Keratinocyte (primary cell): ENCODE measurements at regions not wholly inside any gene's neighbourhood (a gene's known extent, or its start where the extent isn't known, plus 50 kb on each side); places are given as distances from the start of the nearest gene placed in this dataset.

Experiments used
- DNase-seq: peaks from one replicate; pipeline ENCODE4 v3.0.0-alpha.2; 2011; ENCODE audit warnings: low read depth, missing footprints, low spot score
- FAIRE-seq: peaks from 2 replicates; lab custom pipeline; 2011; peaks lifted over from hg19 to GRCh38; lab: Jason Lieb, UNC
- H2AFZ ChIP-seq: 2 replicates; pipeline ENCODE4 v1.6.0; 2012; ENCODE audit warnings: low read length, control low read depth, inconsistent platforms; ENCODE audit not compliant: control insufficient read depth
- H3K27ac ChIP-seq: 2 replicates; pipeline ENCODE4 v1.5.1; 2011; ENCODE audit warnings: low read length; ENCODE audit not compliant: control insufficient read depth, insufficient read depth
- H3K27me3 ChIP-seq: 3 replicates; pipeline ENCODE4 v1.6.0; 2011; ENCODE audit warnings: low read length; ENCODE audit not compliant: control insufficient read depth, insufficient read depth; ENCODE audit errors: extremely low read depth
- H3K36me3 ChIP-seq, 2 experiments: 2 replicates in 1 of 2; 3 replicates in 1 of 2; pipeline ENCODE4 v1.5.1; 2011; ENCODE audit warnings: low read length in 2 of 2, mild to moderate bottlenecking in 1 of 2; ENCODE audit not compliant: control insufficient read depth in 2 of 2, insufficient read depth in 2 of 2; ENCODE audit errors: extremely low read depth in 1 of 2
- H3K4me1 ChIP-seq: 3 replicates; pipeline ENCODE4 v1.5.1; 2011; ENCODE audit warnings: low read length; ENCODE audit not compliant: control insufficient read depth, insufficient read depth; ENCODE audit errors: extremely low read depth
- H3K4me2 ChIP-seq: 3 replicates; pipeline ENCODE4 v1.6.0; 2011; ENCODE audit warnings: low read depth, low read length; ENCODE audit not compliant: control insufficient read depth, insufficient read depth; ENCODE audit errors: extremely low read depth
- H3K4me3 ChIP-seq, 3 experiments: fragments of 200-600 bp in 1 of 3; sonication (generic) in 1 of 3; 2 replicates in 2 of 3; 3 replicates in 1 of 3; pipeline ENCODE4 v1.5.1; 2011 to 2016; ENCODE audit warnings: low read length in 3 of 3, mild to moderate bottlenecking in 3 of 3, control low read depth in 2 of 3, inconsistent platforms in 1 of 3, low read depth in 1 of 3, mixed read lengths in 1 of 3, mixed run types in 1 of 3, moderate library complexity in 1 of 3; ENCODE audit not compliant: control insufficient read depth in 2 of 3, insufficient read depth in 2 of 3; ENCODE audit errors: extremely low read depth in 1 of 3
- H3K79me2 ChIP-seq: 2 replicates; pipeline ENCODE4 v1.6.0; 2012; ENCODE audit warnings: low read length; ENCODE audit not compliant: control insufficient read depth, insufficient read depth
- H3K9ac ChIP-seq: 3 replicates; pipeline ENCODE4 v1.6.0; 2011; ENCODE audit warnings: low read length; ENCODE audit not compliant: control insufficient read depth, insufficient read depth; ENCODE audit errors: extremely low read depth
- H3K9me1 ChIP-seq: 3 replicates; pipeline ENCODE4 v1.6.0; 2011; ENCODE audit warnings: low read length; ENCODE audit not compliant: control insufficient read depth, insufficient read depth; ENCODE audit errors: extremely low read depth
- H3K9me3 ChIP-seq: 2 replicates; pipeline ENCODE4 v1.5.1; 2012; ENCODE audit warnings: low read depth, low read length; ENCODE audit not compliant: control insufficient read depth
- H4K20me1 ChIP-seq: 3 replicates; pipeline ENCODE4 v1.6.0; 2011; ENCODE audit warnings: low read length; ENCODE audit not compliant: control insufficient read depth, insufficient read depth; ENCODE audit errors: extremely low read depth
- CTCF ChIP-seq, 3 experiments: IDR thresholded peaks in 1 of 3; conservative IDR thresholded peaks in 1 of 3; optimal IDR thresholded peaks in 1 of 3; 2 replicates in 2 of 3; 3 replicates in 1 of 3; pipeline versions ENCODE3 to v1.5.1; 2011; ENCODE audit warnings: low read length in 3 of 3, mild to moderate bottlenecking in 3 of 3, moderate library complexity in 2 of 3, control low read depth in 1 of 3, inconsistent platforms in 1 of 3; ENCODE audit not compliant: insufficient read depth in 2 of 3; ENCODE audit errors: extremely low read depth in 1 of 3
- EZH2 ChIP-seq: IDR thresholded peaks from one replicate; pipeline ENCODE4 v1.6.1; 2012; ENCODE audit warnings: inconsistent platforms, mild to moderate bottlenecking, low read length, moderate library complexity
- dilution Hi-C: fragments of 300-500 bp; cut with MboI; formaldehyde crosslinking; loops from one replicate; pipeline ENCODE4 v1.7.0; 2020; ENCODE audit warnings: low sequenced_read_pairs; ENCODE audit not compliant: extremely low pct_ligation_motif_present

- Histone ChIP-seq H2AFZ (no peak overlapping the region), H3K4me3 (no peak overlapping the region), H3K9me3 (no peaks in the 10 kb centered on the region), H3K9me1 (no peaks in the 10 kb centered on the region), H3K27me3 (no peaks in the 10 kb centered on the region), H3K79me2 (no peaks in the 10 kb centered on the region), H3K4me2 (no peak overlapping the region), H3K4me1 (no peaks in the 10 kb centered on the region), H3K9ac (no peak overlapping the region), H3K36me3 (no peaks in the 10 kb centered on the region), H4K20me1 (no peaks in the 10 kb centered on the region), H3K27ac (no peak overlapping the region)
- TF ChIP-seq CTCF (optimal IDR thresholded peaks at IDR 0.05 in 1 of 3, IDR thresholded peaks at IDR 0.05 in 1 of 3, conservative IDR thresholded peaks at IDR 0.05 in 1 of 3; ENCODE audit: extremely low read depth in 1 of 3, insufficient read depth in 2 of 3, low read length in 3 of 3) (no peak), EZH2 (no peak)
- DNase-seq: no peak
- dilution Hi-C loops: no loop called here
- no peak for FAIRE-seq
Observed at GRCh38 chr4:136277741-136278140, 1254.6 kb downstream of the PCDH18 start.

- TF ChIP-seq EZH2: no peak
- TF ChIP-seq CTCF (optimal IDR thresholded peaks at IDR 0.05 in 1 of 3, IDR thresholded peaks at IDR 0.05 in 1 of 3, conservative IDR thresholded peaks at IDR 0.05 in 1 of 3; ENCODE audit: extremely low read depth in 1 of 3, insufficient read depth in 2 of 3, low read length in 3 of 3): no peak
- no peaks in the 10 kb centered on the region for H3K79me2 ChIP-seq
- DNase-seq: no peak
- H4K20me1 ChIP-seq: no peaks in the 10 kb centered on the region
- no peak overlapping the region for H3K9ac ChIP-seq
- H3K27ac ChIP-seq: no peak overlapping the region
- H3K9me3 ChIP-seq: no peaks in the 10 kb centered on the region
- H3K4me3 ChIP-seq: no peak overlapping the region
- H3K4me1 ChIP-seq: no peaks in the 10 kb centered on the region
- dilution Hi-C loops: no loop called here
- H3K9me1 ChIP-seq: no peaks in the 10 kb centered on the region
- H3K27me3 ChIP-seq: no peaks in the 10 kb centered on the region
- no peaks in the 10 kb centered on the region for H3K36me3 ChIP-seq
- no peak overlapping the region for H2AFZ ChIP-seq
- FAIRE-seq: no peak
- H3K4me2 ChIP-seq: no peak overlapping the region
Observed at GRCh38 chr4:136246876-136247275, 1285.4 kb downstream of the PCDH18 start.
